PC-3 (cell line): ENCODE measurements at regions not wholly inside any gene's neighbourhood (a gene's known extent, or its start where the extent isn't known, plus 50 kb on each side); places are given as distances from the start of the nearest gene placed in this dataset.

Experiments
- CTCF ChIP-seq: fragments of 300-600 bp; sonication (generic); conservative IDR thresholded peaks from 2 replicates; pipeline ENCODE4 v1.5.1; 2017; ENCODE audit warnings: antibody characterized with exemption, low read depth, mild to moderate bottlenecking, low read length
- EZH2 ChIP-seq: fragments of 300-600 bp; sonication (generic); IDR thresholded peaks from one replicate; pipeline ENCODE4 v1.6.1; 2017; ENCODE audit warnings: antibody characterized with exemption, mild to moderate bottlenecking, low read length; ENCODE audit not compliant: unreplicated experiment
- EZH2phosphoT487 ChIP-seq: fragments of 300-600 bp; sonication (generic); IDR thresholded peaks from 2 replicates; pipeline ENCODE4 v1.6.1; 2018; ENCODE audit warnings: mild to moderate bottlenecking, antibody characterized with exemption, low read length, borderline replicate concordance

GRCh38 chr5:86814907-86815306 lies 197.2 kb downstream of the COX7C start:
- TF ChIP-seq EZH2phosphoT487 (no peak), EZH2 (no peak), CTCF (no peak)
